NCI-H1105 treated with DMSO at 0.1 percent for 48 hours (cell line): ENCODE measurements at regions not wholly inside any gene's neighbourhood (a gene's known extent, or its start where the extent isn't known, plus 50 kb on each side); places are given as distances from the start of the nearest gene placed in this dataset.

Source experiments
- DNase-seq: peaks from one replicate; lab custom pipeline; 2025; lab: John Stamatoyannopoulos, UW

- no peak for DNase-seq
Observed at GRCh38 chr5:74056107-74056788, 430.3 kb downstream of the ARHGEF28 start.

DNA sequence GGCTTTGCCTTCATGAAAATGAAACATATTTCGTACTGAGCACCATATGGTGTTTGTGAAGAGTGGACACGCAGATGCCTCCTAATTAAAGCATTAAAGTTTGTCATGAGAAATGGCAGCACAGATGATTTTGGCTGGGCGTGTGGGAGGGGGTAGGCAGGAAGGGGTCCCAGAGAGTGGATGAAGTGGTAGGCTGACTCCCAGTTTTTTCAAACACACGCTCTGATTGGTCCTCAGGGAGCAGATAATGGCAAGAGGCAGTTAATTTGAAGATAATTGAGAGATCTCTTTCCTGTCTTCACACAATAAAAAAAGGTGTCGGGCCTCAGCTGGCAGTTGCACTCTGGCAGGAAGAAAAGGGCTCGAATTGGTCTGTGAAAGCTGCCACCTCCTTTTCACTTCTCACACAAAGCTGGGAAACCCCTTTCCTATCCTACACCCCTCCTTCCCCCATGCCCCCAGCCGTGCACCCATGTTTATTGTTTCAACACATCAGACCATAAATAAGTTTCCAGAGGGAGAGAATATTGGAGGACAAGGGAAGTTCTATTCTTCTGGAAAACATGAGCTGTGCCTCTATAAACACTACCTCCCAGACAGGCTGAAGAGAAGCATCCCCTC lies 429.6 kb downstream of the ARHGEF28 start:
- DNase-seq: no peak

DNA sequence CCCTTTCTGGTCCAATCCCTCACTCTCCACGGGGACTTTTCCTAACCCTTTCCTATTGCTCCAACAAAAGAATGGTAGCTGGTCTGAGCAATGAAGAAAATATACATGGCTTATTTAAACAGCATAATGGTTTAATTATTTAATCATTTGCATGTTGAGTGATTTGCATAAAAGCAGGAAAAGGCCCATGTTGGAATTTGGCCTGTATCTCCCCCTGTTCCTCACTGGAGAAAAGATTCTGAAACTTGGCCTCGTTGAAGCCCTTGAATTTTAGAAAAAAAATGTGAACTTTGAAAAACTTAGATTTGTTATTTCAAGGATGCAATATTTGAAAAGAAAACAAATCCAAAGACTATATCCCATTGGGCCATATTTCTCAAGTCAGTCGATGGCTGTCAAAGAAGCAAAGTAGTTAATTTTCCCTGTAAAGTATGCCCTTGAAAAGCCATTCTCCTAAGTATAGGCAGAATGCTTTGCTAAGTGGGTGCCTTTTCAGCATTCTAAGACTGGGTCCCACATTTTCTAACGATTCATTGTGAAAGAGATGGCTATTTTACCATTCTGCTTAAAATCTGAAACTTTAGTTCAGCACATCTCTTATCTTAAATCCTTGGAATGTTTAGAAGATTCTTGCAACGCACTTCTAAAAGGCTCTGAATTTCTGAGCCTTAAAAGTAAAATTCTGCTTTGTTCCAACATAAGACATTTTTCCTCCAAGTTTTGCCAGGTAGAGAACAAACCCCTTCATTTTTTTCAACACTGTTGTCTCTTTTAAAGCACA lies 428.8 kb downstream of the ARHGEF28 start:
- no peak for DNase-seq

DNA sequence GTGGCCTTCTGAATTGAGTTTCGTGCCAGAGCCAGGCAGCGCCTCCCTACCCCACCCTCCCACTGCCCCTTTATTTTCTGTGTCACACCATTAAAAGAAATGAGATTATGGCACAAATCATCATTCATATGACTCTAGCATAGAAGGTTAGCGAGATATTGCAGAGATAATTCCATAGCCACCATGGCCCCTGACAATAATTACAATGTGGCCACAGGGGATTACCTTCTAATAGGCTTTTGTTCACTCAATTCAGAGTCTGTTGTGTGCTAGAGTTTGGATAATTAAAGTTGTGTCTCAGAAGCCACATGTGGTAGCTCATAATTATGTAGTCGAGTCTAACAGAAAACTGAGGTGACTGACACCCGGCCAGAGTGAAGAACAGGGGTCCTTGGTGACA lies 428.1 kb downstream of the ARHGEF28 start:
- no peak for DNase-seq

DNA sequence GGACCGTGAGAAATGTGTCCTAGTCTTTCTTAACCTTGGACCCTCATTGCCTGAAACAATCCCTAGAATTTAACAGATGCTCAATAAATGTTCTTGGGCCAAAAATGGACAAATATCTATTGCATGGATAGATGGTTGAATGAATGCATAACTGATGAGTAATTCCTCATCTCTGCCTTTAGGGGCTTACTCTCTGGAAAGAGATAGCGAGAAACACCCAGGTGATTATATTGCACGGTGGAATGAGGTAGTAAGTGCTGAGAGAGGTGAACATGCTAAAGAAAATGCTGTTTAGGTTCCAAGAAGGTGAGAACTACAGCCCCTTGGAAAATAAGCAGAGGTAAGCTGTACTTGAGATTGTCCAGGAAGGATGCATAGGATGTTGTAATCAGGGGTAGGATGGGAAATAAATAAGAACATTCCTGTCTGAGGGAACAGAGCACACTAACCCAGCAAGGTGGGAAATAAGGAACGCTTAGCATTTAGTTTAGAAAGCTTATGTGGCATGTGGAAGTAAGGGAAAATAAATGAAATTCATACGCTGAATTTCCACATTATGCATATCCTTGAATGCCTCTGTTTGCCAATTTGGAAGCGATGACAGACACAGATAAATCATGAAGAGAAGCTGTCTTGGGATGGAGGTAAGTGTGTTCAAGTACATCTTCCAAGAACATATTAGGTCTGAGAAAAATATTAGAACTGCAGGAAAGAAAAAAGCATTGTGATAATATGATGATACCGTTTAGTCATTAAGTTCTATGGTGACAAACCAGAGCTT lies 426.6 kb downstream of the ARHGEF28 start:
- no peak for DNase-seq

DNA sequence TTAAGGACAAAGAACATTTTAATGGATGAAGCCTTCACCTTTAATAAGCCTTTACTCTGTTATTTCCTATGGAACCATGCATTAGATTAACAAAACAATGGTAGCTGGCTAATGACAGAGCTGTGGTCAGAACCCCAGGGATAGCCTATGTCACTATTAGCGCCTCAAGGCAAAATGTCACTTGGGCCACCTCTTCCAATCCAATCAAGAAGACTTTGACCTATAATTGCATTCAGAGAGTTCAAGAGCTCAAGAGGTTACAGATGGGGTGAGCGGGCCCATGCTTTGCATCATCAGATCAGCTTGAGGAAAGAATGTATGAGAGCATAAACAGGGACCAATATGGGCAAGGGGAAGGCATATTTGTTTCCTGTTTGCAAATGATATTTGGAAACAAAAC lies 425.1 kb downstream of the ARHGEF28 start:
- DNase-seq: no peak

DNA sequence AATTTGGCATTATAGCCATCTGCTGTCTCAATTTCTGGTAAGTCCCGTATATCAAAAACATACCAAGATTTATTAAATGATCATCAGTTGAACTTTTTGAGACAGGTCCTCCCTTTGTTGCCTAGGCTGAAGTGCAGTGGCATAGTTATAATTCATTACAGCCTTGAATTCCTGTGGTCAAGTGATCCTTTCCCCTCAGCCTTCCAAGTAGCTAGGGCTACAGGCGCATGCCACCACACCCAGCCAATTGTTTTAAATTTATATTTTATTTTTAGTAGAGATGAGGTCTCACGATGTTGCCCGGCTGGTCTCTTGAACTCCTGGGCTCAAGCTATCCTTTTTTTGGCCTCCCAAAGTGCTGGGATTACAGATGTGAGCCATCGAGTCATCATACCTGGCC lies 418.9 kb downstream of the ARHGEF28 start:
- no peak for DNase-seq

DNA sequence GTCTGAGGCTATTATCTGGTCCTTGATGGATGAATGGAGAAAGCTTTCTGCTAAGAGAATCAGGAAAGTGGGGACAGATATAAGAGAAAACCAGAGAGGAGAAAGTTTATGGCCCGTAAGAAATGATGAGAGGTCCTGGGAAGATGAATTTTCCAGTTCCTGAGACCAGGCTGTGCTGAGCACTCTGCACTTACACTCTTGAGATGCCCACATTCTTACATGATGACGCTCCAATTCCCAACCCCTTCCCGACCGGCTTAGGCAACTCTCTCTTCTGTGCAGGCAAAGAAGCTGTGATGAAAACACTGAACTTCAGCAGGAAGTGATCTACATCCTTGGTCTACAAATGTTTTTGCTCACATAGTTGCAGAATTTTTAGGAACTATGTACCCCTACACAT lies 417.0 kb downstream of the ARHGEF28 start:
- no peak for DNase-seq

GRCh38 chr5:74042559-74042958 lies 416.6 kb downstream of the ARHGEF28 start:
- DNase-seq: no peak

DNA sequence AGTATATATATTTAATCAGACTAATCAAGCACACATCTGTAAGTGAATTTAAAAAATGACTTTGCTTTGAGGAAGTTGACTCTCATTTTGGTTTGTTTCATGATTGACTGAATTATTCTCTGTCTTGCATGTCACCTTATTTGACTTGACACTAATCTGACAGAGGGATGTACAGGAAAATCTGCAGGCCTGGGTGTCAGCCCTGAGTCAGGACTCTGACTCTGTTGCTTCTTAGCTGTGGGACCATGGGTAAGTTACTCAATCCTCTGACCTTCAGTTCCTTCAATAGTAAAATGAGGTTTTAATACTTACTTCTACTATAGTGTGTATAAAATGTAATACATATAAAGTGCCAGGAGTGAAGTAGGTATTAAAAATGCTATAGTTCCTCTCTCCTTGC lies 415.9 kb downstream of the ARHGEF28 start:
- no peak for DNase-seq

DNA sequence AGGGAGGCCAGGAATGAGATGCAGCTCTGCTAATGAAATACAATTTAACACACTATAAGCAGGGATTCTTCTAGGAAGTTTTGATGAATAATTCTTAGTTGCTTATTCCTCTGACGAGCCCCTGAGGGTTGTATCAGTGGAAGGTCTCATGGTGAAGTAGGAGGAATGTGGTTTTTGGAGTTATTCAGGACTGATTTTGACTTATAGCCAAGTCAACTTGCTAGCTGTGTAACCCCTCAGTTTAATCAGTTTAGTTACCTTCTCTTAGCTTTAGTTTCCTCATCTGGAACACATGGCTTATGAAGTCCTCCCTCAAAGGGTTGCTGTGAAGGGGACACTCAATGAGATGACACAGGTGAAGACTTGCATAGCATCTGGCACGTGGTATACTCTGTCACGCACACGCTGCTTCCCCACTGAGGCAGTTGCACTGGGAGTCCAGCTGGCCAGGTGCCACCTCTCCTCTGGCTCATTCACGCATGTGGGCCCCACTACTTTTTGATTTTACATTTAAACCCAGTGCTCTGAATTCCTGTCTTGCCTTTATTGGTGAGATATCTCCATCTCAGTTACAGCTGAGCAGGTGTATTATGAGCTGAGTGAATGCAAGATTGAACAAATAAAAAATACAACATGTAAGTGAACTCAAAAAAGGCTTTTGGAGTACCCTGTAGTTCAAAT lies 415.0 kb downstream of the ARHGEF28 start:
- DNase-seq: no peak

DNA sequence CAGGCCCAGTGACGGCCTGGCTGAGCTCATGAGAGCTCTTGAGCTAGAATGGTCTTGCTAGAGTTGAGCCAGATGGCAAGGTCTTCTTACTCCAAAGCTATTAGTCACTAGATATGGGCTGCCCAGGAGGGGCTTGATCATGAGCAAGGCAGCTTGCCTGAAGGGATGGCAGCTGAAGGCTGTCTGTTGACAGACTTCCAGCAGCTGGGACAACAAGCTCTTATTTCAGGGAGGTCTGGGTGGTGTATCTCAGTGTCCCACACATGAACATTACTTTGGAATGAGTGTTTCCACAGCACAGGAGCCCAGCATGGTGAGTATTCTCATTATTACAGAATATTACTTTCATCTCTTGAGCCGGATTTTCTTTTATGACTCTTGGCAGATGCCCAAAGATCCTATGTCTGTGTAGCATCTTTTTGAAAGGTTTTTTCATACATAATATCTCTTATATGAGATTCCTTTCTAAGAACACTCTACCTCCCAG lies 414.1 kb downstream of the ARHGEF28 start:
- no peak for DNase-seq

DNA sequence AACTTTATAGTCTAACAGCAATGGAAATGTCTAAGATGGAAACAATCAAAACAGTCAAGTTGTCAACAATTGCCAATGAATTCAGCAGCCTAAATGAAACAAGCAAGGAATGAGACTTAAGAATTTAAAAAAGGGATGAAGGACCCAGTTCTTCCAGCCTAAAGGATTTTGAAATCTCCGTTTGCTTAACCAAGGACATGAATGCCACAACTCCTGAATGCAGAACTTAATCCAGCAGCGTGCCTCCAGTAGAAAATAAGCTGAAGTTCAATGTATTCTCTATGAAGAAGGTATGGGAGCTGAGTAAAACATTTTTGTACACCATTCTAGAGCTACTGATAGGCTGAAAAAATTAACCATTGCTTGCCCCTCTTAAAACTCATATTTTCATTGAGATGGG lies 411.3 kb downstream of the ARHGEF28 start:
- no peak for DNase-seq

DNA sequence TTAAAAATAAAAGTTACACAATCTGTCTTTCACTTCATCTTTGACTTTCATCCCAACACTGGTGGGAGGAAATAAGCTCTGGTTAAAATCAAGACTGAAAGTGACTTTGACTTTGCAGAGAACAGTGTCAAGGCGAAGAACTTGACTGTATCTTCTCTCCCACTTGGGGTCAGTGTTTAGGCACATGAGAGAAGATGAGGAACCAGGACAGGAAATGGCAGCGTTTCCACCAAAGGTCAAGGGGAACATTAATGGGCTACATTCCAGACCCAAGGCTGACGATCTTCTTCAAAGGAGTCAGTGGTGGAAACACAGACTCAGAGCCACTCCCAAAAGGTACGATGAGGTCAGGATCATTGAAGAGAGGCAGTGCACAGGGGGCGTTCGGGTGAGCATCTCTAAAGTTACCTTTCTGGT lies 409.5 kb downstream of the ARHGEF28 start:
- DNase-seq: no peak

DNA sequence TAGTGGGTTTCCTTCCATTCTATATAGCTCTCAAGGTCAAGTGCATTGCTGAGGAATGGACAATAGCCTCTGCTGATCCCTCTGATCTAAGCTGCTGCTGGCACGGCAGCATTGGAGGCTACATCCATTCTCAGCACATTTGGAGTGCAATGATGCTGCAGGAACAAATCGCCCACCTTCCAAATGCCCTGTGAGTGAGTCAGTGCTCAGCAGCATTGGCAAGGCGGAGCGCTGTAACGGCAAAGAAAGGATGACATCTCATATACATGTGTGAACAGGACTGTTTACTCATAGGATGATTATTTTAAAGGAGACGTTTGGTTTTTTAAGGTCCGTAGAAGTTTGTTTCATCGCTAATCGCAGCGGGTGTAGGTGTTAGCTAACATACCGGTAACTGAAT lies 408.7 kb downstream of the ARHGEF28 start:
- DNase-seq: no peak

DNA sequence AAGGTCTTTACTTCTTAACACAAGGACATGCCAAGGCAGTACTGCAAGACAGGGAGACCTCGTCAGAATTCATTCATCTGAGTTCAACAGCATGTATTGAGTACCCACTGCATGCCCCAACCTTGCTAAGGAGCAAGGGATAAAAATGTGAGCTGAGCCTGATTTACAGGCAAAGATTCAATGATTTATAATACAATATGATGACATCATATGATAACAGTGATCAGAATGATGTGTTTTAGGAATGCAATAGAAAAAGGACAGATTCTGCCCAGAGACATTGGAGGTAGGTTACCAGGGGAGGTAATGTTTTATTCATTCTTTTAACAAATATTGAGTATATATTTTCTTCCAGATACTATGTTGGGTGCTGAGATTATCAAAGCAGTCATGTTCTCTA lies 406.6 kb downstream of the ARHGEF28 start:
- DNase-seq: no peak

DNA sequence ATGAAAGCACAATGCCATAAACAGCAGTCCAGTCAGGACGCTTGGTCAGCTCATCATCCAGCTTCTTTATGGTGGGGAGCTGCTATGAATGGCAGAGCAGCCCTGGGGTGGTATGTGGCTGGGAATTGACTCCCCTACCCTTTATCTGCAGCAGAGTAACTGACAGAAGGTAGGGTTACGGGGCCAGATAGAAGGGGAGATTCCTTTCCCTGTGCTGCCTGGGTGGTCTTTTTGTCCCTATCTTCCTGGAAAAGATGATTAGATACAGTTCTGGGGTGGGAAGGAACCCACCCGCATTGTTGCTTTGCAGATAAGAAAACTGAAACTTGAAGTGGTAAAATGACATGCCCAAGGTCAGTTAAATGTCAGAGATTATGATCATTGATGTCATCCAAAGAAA lies 405.5 kb downstream of the ARHGEF28 start:
- no peak for DNase-seq

DNA sequence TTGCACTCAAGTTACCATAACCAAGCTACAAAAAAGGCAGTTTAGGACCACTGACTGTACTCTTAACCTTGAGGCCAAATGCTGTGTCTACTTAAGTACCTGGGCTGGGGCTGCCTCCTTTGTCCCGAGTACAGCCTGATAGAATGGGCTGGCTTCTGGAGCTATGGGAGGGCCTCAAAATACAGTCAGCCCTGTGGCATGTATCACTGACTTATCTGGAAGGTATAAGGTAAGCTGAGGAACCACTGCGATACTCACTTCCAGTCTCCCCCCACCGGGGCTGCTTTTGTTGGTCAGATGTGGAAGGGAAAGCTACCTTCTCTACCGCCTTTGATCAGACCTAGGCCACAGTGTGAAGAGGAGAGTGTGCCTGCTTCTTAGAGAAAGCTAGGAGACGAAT lies 404.8 kb downstream of the ARHGEF28 start:
- DNase-seq: no peak

DNA sequence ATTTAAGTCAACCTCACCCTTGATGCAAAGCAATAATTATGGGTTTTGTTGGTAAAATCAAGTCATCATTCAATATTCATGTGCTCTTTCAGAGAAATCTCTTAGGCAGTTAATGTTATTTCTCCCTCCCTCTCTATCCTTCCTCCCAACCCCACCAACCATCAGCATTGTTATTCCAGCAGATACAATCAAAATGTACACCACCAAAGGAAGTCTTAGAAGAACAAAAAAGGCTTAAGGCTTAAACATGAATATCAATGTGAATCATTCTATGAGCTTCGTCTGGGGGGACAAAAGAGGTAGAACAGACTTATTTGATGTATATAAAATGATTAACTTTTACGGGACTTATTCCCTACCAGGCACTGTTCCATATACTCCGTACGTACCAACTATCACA lies 404.4 kb downstream of the ARHGEF28 start:
- no peak for DNase-seq

DNA sequence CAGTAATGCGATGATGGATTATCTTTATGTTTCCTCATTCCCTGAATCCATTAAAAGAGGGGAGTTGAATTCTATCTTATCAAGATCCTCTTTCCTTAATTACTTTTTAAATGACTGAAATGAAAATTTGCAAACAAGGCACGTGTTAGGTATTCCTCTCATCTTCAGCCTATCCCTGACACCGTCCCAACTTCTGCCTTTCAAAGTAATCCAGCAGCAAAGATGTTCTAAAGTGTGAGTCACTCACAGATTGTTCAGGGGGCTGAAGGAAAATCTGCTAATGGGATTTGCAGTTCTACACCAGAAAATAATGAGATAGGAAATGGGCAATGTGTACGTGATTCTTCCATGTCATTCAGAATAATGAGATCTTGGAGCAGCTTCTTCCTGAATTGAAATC lies 403.0 kb downstream of the ARHGEF28 start:
- DNase-seq: no peak

DNA sequence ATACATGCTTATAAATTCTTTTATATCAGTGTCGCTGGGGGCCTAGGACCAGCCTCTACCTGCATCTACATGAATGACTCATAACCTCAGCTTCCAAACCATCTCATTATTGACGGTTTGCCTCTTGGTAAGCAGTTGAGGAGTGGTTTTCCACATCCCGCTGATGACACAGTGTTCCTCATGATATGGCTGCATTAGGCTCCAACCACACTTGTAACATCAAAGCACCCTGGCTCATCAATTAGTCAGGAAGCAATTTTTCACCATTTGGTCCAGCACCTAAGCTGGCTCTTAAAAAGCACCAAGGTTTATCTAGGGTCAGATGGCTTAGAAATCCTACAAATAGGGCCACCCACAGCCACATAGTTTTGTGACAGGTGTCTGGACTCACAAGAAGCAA lies 402.4 kb downstream of the ARHGEF28 start:
- DNase-seq: no peak
